Muscle of back (tissue), 3 donors: ENCODE measurements at regions not wholly inside any gene's neighbourhood (a gene's known extent, or its start where the extent isn't known, plus 50 kb on each side); places are given as distances from the start of the nearest gene placed in this dataset.

ENCODE experiments used
- DNase-seq, 3 donors: peaks; one replicate each; pipeline versions ENCODE4 v3.0.0 to v3.0.0-alpha.2; 2013

DNA sequence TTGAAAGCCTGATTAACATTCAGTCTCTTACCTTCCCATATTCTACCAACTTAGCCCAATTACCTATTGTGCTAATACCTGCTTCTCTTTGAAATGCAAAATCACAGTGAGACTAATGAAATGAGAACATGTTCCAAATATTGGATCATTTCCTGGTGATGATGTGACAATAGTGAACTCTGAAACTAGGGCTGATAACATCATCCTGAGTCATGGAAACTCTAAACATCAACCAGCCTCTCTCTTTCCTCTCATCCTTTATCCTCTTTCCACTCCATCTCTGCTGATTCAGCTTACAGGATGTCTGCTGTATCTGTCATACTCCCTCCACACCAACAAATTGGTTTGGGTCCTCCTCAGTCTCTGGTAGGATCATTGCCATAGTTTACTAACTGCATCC is 98.8 kb upstream of the NCKAP5 start:
- DNase-seq, result peak in 1 of 3 donors; percentile 61

GRCh38 chr2:133667968-133668367 is 99.7 kb upstream of the NCKAP5 start:
- no peak for DNase-seq

GRCh38 chr2:133668547-133668946 is 100.3 kb upstream of the NCKAP5 start:
- DNase-seq, result no peak

DNA sequence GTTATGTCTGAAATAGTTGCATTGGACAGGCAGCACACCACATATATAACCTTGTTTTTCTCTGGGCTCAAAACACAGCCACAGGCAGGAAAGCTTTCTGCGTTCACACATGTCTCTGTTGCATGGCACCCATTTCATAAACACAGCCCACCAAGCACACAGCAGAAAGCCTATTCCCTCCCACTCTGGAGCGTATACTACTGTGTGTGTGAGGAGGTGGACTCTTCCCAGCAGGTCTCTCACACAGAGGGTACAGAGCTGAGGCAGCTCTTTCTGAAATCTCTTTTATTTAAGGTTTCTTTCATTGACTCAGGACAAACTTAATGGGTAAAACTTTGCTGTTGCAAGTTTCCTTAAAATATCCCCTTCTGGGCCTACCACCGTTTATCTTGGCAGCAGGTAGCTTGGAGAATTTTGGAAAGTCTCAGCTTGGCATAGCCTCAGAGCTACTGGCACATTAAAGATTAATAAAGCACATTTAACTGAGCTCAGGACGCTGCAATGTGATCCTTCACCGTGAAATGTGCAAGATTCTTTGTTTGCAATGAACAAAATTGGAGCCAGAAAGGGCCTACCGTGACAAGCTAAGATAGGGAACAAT is 105.1 kb upstream of the NCKAP5 start:
- peak in 1 of 3 donors; percentile 58 for DNase-seq

DNA sequence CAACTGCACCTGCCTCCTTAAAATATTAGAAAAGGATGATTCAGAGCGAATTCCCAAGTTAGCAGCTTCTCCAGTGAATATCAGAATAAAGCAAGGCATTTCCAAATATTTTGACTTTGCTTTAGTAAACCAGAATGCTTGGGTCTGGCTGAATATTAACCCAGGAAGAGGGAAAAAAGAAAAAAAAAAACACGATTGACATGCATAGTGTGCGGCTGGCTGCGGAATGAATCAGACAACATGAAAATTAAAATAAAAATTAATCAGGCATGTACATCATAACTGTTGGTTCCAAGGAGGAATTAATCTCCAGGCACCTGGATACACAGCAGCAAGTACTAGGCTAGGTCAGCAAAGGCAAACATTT is 105.8 kb upstream of the NCKAP5 start:
- DNase-seq, result peak in 1 of 3 donors; percentile 45

- peak; percentile 82 to 91 (median 89) for DNase-seq
These were observed 106.4 kb upstream of the NCKAP5 start for GRCh38 chr2:133674433-133675331.

DNA sequence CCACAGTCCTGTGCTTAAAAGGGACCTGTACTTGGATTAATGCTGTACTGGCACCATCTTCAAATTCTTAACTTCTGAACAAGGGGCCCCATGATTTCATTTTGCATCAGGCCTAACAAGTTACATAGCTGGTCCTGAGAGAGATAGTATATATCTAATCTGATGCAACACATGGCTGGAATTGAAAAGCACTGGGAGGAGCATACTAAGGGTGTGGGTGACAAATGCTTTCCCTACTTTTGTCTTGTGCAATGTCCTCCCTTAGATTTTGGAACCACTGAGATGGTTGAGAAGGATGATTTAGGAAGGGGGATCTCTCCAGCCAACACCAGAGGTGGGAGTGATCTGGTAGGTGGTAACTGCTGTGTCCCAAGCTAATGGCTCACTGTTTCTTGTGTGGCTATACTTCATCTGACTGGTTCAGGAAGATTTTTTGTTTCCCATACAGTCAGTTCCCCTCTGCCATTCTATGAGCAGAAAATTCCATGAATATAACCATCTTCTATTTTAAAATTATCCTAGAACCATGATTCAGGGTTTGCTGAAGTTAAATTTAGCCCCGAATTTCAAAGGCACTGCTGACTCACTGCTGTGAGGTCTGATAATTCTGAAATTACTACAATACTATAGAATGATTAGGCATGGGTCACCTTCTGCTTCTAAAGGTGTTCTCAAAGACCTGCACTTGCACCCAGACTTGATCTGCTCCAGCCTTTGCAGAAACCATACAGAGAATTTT is 108.3 kb upstream of the NCKAP5 start:
- DNase-seq, result peak in 2 of 3 donors; percentile 76 to 81

GRCh38 chr2:133680343-133681049 is 112.2 kb upstream of the NCKAP5 start:
- peak in 1 of 3 donors; percentile 45 for DNase-seq

DNA sequence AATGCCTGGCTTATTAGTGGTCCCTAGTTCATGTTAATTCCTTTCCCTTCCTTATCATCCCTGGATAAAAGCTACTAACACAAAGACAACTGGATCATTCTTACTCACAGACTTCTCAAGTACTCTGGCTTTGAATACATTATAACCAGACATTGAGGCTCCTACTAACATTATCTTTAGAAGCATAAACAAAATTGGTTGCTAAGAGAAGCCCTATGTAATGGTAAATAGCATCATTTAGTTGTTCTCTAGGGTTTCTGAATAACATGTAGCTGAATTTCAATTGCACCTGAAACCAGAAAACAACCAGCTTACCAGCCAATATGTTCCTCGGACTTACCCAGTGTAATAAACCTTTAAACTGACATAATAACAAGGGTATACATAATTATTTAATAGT is 114.1 kb upstream of the NCKAP5 start:
- DNase-seq, result peak; percentile 47 to 75 (median 52)

DNA sequence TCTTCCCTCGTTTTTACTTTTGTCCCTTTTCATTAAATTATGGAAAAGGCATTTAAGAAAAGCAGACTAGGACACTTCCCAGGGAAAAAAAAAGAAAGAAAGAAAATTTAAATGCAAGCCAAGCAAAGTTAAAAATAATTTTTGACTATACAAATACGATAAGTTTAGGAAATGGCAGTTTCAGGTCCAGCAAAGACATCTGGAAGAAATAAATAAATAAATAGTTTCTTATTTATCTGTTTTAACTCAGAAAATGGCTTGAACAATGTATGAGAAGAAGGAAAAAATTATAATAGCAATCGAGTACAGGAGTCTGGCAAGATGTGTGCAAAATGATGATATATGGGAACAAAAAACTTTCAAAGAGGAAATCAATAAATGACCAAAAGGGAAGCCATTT is 114.6 kb upstream of the NCKAP5 start:
- DNase-seq, result peak in 2 of 3 donors; percentile 57 to 64

DNA sequence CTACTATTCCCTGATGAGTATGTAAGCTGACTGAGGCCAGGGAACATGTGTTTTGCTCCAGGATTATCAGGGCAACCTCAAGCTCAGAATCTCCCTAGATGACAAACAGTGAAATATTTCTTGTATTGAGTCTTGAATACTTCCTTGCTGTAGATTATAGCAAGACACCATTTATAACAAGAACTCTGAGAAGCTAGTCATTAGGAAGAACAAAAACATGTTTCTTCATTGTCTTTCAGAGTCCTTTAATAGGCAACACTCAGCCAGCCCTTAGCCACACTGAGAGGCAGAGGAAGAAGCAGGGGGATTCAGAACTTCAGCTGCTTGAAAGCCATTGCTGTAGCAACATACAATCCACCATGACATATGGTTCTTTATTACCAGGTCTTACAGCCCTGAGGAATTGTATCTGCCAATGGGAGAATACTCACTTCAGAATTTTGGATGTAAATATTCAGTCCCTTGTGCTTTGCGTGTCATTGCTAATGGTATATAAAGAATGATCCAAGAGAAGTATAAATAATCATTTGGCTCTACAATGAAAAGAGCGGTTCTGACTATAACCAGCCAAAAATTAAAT is 117.5 kb upstream of the NCKAP5 start:
- peak; percentile 61 to 90 (median 66) for DNase-seq

DNA sequence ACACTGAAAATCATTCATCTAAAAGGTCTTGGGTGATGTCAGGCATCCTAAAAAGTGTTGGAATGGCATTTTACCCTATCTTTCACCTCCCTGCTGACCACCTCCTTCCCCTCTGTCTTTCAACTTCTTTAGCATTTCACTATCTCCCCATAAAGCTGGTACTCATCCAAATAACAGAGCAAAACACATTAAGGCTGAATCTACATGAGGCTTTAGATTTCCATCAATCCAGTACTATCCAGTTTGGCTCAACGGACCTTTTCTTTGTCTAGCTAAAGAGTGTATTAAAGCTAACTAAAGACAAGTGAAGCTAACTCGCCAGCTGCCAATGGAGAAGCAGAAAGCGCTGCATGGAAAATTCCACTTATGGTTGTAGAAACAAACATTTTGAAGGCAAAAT is 122.5 kb upstream of the NCKAP5 start:
- peak in 1 of 3 donors; percentile 34 for DNase-seq

DNA sequence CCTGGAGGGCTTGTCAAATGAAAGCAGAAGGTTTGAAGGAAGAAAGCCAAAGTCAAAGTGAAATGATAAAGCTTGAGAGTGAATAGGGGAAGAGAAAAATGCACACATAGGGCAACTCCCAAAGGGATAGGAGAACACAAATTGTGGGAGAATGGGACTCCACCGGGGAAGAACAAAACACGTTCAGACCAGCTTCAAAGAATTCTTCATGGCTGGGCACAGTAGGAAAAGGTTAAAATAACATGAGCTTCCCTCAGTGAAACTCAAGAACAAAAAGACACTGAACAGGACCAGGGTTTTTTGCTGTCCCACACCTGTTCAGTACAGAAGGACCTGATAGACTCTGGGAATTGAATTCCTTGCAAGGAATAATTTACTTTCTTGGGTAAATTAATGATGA is 123.1 kb upstream of the NCKAP5 start:
- no peak for DNase-seq

DNA sequence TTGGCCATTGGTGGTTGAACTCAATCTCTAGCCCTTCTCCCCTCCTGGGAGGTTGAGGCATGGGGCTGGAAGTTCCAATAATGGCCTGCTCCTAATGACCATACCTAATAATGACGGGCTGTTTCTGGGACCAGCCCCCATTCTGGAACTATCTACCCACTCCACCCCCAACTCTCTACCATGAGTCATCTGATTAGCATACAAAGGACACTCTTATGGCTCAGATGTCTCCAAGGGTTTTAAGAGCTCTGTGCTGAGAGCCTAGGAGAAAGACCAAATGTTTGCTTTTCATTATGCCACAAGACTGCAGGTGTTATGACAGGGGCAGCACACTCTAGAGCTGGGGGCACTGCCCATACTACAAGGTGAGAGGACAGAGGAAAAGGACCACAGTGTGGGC is 137.0 kb upstream of the NCKAP5 start:
- no peak for DNase-seq

GRCh38 chr2:133710613-133711012 is 142.3 kb upstream of the NCKAP5 start:
- DNase-seq, result no peak

DNA sequence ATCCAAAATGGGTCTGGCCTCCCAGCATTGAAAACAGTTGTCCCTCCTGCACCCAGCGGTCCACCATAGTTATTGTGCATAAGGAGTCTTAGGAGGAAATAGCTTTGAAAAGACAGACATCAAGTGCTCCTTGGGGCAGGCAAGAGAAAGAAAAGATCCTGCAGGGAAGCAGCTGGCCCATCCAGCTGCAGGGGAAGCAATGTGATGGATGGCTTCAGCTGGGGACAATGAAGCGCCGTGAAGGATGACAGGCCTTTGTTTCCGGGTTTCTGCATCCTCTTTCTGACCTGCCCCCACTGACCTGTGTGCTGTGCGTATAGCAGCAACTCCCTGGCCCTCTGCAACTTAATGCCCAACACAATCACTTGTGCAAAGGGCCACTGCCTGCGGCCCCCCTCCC is 142.9 kb upstream of the NCKAP5 start:
- peak in 1 of 3 donors; percentile 39 for DNase-seq

GRCh38 chr2:133711806-133712205 is 143.5 kb upstream of the NCKAP5 start:
- DNase-seq, result no peak

DNA sequence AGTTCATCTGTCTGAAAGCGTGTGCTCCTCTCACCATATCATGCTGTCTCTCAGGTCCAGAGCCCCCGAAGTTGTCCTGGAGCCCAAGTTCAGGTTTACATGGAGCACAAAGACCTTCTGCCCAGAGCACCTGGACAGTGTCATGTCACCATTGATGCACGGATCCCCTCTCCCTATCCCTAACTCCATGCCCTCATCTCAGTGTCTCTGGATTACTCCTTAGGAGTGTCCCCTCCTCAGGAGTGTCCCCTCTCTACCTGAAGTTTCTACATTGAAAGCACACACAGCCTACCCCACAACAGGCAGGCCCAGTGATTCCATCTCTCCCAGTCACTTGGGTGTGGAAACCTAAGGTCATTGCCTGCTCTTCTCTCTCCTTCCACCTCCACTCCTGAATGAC is 144.1 kb upstream of the NCKAP5 start:
- DNase-seq, result no peak

- no peak for DNase-seq
These were observed 144.9 kb upstream of the NCKAP5 start for GRCh38 chr2:133713049-133713580.

- no peak for DNase-seq
These were observed 147.9 kb upstream of the NCKAP5 start for GRCh38 chr2:133716166-133716565.

DNA sequence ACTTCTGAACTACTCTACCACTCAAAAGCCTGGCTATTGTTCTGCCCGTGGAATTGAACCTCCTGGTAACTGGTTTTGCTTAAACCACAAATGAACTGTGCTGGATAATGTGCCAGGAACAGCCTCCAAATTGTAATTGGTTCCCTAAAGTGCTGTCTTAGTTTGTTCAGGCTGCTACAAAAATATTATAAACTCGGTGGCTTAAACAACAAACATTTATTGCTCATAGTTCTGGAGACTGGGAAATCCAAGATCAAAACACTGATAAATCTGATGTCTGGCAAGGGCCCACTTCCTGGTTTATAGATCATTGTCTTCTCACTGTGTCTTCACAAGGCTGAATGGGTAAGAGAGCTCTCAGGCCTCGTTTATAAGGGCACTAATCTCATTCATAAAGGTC is 149.2 kb upstream of the NCKAP5 start:
- DNase-seq, result no peak
